GM21447 (cell line): ENCODE measurements at regions not wholly inside any gene's neighbourhood (a gene's known extent, or its start where the extent isn't known, plus 50 kb on each side); places are given as distances from the start of the nearest gene placed in this dataset.

Experiments
- ATAC-seq: cut with Tn5 transposase; IDR thresholded peaks from one replicate; pipeline ENCODE4 v1.9.1; 2021; ENCODE audit not compliant: unreplicated experiment

GRCh38 chr14:101236496-101237251 is 324.6 kb upstream of the DIO3 start:
- no peak for ATAC-seq

- no peak for ATAC-seq
Observed at GRCh38 chr14:101237252-101237616, 324.1 kb upstream of the DIO3 start.

DNA sequence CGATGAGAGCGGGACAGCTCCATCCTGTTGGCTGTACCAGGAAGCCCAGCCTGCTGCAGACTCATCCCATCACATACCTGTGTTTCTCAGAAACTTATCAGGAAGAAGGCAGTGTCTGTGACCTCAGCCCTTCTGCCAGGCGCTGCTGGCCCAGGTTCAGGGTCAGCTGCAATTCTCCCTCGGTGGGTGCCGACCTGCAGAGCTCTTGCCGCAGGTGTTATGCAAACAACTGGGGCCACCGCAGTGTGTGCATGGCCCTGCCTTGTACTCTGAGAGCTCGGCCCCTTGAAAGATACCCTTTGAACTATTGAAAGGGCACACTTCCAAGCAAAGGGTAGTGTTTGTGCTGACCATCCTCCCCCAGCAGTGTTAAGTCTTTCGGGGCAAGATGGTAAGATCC is 322.2 kb upstream of the DIO3 start:
- ATAC-seq, result no peak

DNA sequence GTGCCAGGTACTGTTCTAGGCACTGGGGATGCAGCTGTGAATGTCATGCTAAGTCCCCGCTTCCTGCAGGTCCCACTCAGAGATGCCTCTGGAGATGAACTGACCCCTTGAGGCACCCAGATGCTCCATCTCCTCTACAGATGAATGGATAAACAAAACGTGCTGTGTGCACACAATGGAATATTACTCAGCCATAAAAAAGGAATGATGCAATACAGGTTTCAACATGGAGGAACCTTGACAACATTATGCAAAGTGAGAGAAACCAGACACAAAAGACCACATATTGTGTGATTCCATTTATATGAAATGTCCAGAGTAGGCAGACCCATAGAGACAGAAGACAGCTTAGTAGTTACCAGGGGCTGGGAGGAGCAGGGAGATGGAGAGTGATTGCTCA is 320.1 kb upstream of the DIO3 start:
- ATAC-seq, result no peak

DNA sequence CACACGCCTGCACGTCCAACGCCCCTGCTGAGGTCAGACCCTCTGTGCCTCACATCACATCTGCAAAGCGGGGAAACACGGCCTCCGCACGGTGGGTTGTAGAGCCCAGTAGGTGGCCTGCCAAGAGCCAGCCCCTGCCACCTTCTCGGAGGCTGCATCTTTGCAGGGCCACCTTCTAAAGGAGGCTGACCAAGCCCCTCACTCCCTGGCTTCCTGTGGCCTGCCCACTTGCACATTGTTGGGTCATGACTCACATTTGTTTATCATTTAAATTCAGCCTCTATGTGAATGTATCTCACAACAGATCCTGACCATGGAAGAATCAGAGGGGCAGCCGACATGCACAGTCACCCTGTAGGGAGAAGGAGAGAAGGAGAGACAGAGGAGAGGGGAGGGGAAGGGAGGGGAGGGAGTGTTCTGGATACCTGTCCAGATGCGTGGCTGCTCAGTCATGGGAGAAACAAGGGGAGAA is 319.5 kb upstream of the DIO3 start:
- ATAC-seq, result no peak

DNA sequence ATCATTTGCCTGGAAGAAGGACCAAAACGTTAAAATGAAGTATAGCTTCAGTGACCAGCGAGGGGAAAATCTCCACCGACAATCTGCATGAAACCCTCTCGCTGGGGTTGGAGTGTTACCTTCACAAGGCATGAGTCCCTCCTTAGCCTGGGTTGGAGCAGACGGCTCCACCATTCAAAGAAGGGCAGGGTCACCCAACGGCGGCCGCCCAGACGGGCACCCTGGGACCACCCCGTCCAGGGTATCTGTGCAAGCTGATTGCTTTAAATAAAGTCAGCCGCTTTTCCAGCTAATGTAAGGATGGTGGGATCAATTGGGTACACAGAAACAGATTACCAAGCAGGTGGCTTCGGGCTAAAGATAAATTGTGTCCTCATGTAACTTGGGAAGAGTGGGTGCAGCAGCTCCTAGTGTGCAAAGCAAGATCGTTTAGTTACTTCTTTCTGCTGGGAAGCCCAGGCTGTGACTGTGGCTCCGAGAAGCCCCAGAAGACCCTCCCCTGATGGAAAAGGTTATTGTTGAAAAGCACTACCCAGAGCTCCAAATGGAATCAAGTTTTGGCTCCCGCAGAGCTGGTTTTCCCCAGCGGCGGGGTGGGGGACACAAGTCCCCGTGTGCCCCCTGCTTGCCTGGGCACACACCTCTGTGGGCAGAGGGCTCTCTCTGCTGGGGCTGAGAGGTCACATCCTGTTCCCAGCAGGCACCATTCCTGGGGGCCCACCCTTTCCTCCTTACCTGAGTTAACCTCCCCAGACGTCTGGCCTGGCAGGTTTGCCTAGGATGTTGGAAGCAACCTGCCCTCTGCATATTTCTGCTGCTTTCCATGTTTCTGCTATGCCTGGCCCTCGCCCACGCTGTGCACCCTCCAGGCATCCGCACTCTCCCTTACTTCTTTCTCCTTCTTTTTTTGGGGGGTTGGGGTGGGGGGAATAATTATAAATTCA is 318.6 kb upstream of the DIO3 start:
- no peak for ATAC-seq

- ATAC-seq, result no peak
Observed at GRCh38 chr14:101243587-101244338, 317.5 kb upstream of the DIO3 start.

GRCh38 chr14:101246894-101247841 is 314.1 kb upstream of the DIO3 start:
- ATAC-seq, result no peak

DNA sequence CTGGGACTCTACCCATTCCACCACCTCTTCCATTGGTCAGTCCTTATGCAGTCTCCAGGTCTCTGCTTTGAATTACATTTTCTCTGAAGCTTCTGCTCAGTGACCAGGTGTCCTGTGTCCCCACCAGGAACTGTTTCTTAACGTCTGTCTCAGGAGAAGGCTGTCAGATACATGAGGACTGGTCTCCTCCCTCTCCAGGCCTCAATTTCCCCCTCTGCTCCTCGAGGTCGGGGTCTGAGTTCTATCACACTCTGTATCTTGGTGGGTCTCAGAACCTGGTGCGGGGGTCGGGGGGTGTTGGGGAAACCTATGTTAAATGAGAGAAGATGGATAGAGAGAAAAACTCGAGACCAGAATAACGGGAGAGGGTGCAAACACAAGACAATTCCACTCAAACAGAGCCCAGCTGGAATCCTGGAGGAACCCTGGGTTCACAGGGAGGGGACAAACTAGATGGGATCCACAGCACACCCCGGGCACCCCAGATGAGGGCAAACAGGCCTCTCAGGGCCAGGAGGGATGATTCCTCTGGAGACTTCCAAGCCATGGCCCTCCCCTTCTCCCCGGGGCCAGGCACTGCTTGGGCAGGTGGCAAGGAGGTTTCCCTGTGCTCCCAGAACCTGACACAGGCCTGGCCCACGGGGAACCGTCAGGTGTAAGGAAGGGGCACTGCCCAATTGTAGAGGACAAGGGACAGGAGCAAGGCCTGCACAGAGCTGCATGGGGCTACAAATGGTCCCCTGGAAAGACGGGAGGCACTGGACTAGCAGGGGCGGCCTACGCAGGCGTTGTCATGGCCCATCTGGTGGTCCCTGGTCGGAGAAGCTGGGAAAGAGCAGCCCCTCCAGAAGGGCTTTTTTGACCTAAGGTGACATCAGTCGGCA is 313.2 kb upstream of the DIO3 start:
- no peak for ATAC-seq

DNA sequence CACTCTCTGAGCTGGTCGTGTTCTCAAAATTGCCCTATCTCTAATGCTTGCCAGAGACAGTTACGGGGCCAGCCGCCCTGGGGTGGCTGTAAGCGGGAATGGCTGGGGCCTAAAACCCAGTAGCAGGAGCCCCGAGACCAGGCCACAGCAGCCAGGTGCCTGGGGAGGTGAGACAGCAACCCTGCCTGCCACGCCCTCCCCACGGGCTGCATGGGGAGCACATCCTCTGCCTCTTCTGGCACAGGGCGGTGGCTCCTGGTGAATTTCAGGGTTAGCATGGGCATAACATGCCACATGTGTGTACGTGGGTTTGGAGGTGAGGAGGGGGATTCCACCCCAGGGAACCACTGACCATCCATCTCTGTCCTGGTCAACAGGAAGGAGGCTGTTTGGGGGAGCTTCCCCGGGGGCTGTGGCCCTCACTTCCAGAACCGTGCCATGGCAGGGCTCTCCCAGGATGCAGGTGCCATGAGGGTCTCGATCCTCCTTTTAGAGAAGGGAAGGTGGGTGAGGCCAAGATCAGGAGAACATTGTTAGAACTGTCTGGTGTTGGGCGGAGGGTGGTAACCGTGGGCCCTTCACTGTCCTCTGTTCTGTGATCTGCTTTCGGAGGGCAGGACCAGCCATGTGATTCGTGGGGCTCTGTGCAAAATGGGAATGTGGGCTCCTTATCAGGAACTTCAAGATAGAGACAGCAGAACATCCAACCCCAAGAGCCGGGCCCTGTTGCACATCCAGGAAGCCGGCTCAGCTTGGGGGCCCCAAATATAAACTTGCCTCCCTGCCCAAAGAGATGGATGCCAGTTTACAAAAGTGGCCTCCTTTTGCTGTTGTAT is 312.2 kb upstream of the DIO3 start:
- ATAC-seq, result no peak

- no peak for ATAC-seq
Observed at GRCh38 chr14:101249676-101250036, 311.6 kb upstream of the DIO3 start.

- no peak for ATAC-seq
Observed at GRCh38 chr14:101250336-101250947, 310.9 kb upstream of the DIO3 start.

GRCh38 chr14:101250948-101251811 is 310.1 kb upstream of the DIO3 start:
- ATAC-seq, result no peak

DNA sequence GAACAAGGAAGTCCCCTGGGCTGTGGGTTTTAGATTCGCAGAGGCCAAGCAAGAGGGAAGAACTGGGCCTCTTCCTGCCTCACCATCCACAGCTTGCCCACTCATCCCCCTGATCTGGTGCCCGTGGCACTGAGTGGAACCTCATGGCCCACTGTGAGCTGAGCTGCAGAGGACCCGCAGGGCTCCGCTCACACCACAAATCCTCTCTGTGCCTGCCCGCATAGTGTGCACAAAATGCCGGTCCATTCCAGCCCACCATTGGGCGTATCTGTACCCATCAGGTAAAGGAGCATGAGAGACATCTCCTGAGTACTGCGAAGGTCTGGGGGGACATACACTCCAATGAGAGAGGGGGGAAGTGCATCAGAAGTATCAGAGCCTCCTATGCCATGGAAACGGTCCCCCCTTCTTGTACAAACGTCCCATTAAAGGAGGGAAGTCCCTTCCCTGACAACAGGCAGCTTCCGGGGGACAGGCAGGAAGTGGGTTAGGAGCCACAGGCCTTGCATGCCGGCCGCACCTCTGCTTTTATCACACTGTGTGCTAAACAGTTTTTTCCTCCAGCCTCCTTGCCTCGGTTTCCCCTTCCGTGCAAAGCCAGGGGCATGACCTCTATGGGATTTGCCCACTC is 309.4 kb upstream of the DIO3 start:
- no peak for ATAC-seq

DNA sequence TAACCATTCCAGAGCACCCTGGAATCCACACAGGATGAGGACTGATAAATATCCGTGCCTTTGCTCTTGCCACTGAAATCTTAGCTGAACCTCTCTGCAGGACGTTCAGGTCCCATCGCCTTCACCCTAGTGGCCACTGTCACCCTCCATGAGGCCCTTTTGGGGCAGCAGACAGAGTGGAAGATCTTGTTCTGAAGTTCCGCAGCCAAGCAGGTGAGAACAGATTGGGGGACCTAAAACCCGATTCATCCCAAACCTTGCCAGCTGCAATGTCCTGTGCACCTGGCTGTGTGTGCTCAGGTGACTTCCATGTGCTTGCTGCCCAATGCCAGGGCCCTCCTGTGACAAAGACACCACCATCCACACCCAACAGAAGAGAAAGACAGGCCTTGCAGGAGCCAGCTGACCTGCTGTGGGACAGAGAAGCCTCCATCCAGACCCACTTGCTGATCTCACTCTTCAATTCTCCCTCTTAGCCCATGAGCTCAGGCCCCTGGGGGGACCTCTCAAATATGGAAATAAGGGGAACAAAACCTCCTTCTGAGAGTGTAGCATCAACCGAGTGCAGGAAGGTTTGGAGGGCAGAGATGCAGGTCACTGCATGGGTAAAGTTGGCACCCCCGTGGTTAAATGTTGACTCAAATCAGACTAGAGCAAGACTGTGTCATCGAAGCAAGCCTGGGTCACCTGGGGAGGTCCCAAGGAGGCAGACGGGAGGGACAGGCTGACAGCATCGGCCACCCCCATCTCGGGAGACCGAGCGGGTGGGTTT is 308.7 kb upstream of the DIO3 start:
- ATAC-seq, result no peak

DNA sequence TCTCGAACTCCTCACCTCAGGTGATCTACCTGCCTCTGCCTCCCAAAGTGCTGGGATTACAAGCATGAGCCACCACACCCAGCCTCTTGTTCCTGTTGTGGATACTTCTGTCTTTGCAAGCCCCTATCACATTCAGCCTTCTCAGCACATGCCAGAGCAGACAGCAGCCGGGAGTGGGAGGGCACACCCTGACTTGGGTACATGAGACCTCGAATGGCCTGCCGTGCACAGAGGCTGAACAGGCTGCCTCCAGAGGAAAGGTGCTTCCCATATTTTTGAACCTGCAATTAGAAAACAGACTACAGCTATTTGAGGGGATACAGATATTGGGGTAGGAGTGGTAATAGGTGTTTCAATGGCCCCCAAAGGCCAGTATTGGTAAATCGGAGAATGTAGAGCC is 307.3 kb upstream of the DIO3 start:
- ATAC-seq, result no peak
